Endothelial cell of umbilical vein (primary cell): ENCODE measurements at regions not wholly inside any gene's neighbourhood (a gene's known extent, or its start where the extent isn't known, plus 50 kb on each side); places are given as distances from the start of the nearest gene placed in this dataset.

Experiments
- BruUV-seq: library from RNA; stranded (reverse); fragments of 400-500 nt; replicated peaks from 2 replicates; lab custom pipeline; 2021; lab: Mats Ljungman, UMichigan
- CTCF ChIA-PET: fragments of 300-600, 350-600 bp; sonication (Branson Sonifier 250); formaldehyde crosslinking; loops from one replicate; lab custom pipeline; 2021; ENCODE audit warnings: antibody characterized with exemption, inconsistent platforms; lab: Charles Lee
- POLR2A ChIA-PET: fragments of 300-600, 350-600 bp; sonication (Branson Sonifier 250); formaldehyde crosslinking; loops from one replicate; lab custom pipeline; 2021; ENCODE audit warnings: antibody characterized with exemption, inconsistent platforms; lab: Charles Lee
- DNase-seq: peaks from one replicate; pipeline ENCODE4 v3.0.0-alpha.2; 2011; ENCODE audit warnings: low read depth, low spot score
- FAIRE-seq: peaks from 2 replicates; lab custom pipeline; 2011; peaks lifted over from hg19 to GRCh38; lab: Jason Lieb, UNC
- H2AFZ ChIP-seq: 2 replicates; pipeline ENCODE4 v1.6.0; 2012; ENCODE audit warnings: low read depth, low read length, control low read depth, inconsistent platforms
- H3K27ac ChIP-seq: 2 replicates; pipeline ENCODE4 v1.5.1; 2011; ENCODE audit warnings: low read depth, mild to moderate bottlenecking, control low read depth, low read length, moderate library complexity; ENCODE audit not compliant: insufficient read depth
- H3K27me3 ChIP-seq, 2 experiments: 2 replicates each; pipeline versions ENCODE4 v1.6.0 to v1.6.1; 2011; ENCODE audit warnings: low read length in 2 of 2, mixed read lengths in 1 of 2; ENCODE audit not compliant: control insufficient read depth in 2 of 2, insufficient read depth in 2 of 2
- H3K36me3 ChIP-seq, 2 experiments: 2 replicates in 1 of 2; 3 replicates in 1 of 2; pipeline ENCODE4 v1.5.1; 2011; ENCODE audit warnings: low read length in 2 of 2, mild to moderate bottlenecking in 1 of 2, moderate library complexity in 1 of 2; ENCODE audit not compliant: control insufficient read depth in 2 of 2, insufficient read depth in 2 of 2; ENCODE audit errors: extremely low read depth in 1 of 2
- H3K4me1 ChIP-seq: 3 replicates; pipeline ENCODE4 v1.5.1; 2011; ENCODE audit warnings: mild to moderate bottlenecking, low read length; ENCODE audit not compliant: control insufficient read depth, insufficient read depth; ENCODE audit errors: extremely low read depth
- H3K4me2 ChIP-seq: 2 replicates; pipeline ENCODE4 v1.6.1; 2011; ENCODE audit warnings: low read length, control low read depth, mixed read lengths; ENCODE audit not compliant: insufficient read depth
- H3K4me3 ChIP-seq, 3 experiments: fragments of 200-600 bp in 1 of 3; sonication (generic), shearing (Covaris generic) in 1 of 3; replicated peaks in 1 of 3; 2 replicates each; pipeline ENCODE4 v1.5.1; 2011 to 2016; ENCODE audit warnings: control low read depth in 3 of 3, low read length in 3 of 3, mild to moderate bottlenecking in 2 of 3, inconsistent platforms in 1 of 3, low read depth in 1 of 3, moderate library complexity in 1 of 3; ENCODE audit not compliant: insufficient read depth in 1 of 3
- H3K79me2 ChIP-seq: 2 replicates; pipeline ENCODE4 v1.6.0; 2012; ENCODE audit warnings: low read length, inconsistent platforms; ENCODE audit not compliant: control insufficient read depth, insufficient read depth
- H3K9ac ChIP-seq: replicated peaks from 2 replicates; pipeline ENCODE3; 2011; ENCODE audit warnings: low read length, control low read depth; ENCODE audit not compliant: insufficient read depth; ENCODE audit errors: extremely low read depth
- H3K9me1 ChIP-seq: replicated peaks from 3 replicates; pipeline ENCODE4 v1.6.0; 2011; ENCODE audit warnings: mild to moderate bottlenecking, low read length; ENCODE audit not compliant: control insufficient read depth, insufficient read depth; ENCODE audit errors: extremely low read depth
- H3K9me3 ChIP-seq: replicated peaks from 2 replicates; pipeline ENCODE4 v1.5.1; 2012; ENCODE audit warnings: low read length, inconsistent platforms; ENCODE audit not compliant: control insufficient read depth, insufficient read depth
- H4K20me1 ChIP-seq: replicated peaks from 2 replicates; pipeline ENCODE3; 2011; ENCODE audit warnings: mild to moderate bottlenecking, low read length; ENCODE audit not compliant: control insufficient read depth, insufficient read depth; ENCODE audit errors: extremely low read depth
- EZH2 ChIP-seq: IDR thresholded peaks from 2 replicates; pipeline ENCODE4 v1.6.1; 2012; ENCODE audit warnings: borderline replicate concordance, low read depth, mild to moderate bottlenecking, moderate library complexity, low read length, inconsistent platforms; ENCODE audit not compliant: severe bottlenecking
- FOS ChIP-seq: IDR thresholded peaks from 2 replicates; pipeline ENCODE4 v1.6.1; 2011; ENCODE audit warnings: mild to moderate bottlenecking, low read length, moderate library complexity, borderline replicate concordance; ENCODE audit not compliant: insufficient read depth
- GATA2 ChIP-seq: IDR thresholded peaks from 2 replicates; pipeline ENCODE4 v1.7.0; 2011; ENCODE audit warnings: low read depth, mild to moderate bottlenecking, moderate library complexity, mixed read lengths, low read length; ENCODE audit not compliant: insufficient read length, insufficient read depth
- JUN ChIP-seq: IDR thresholded peaks from 2 replicates; pipeline ENCODE4 v1.6.1; 2011; ENCODE audit warnings: borderline replicate concordance, low read depth; ENCODE audit not compliant: insufficient read length, insufficient read depth
- MYC ChIP-seq: IDR thresholded peaks from one replicate; pipeline ENCODE4 v1.6.1; 2011; ENCODE audit warnings: mild to moderate bottlenecking, low read depth, low read length
- POLR2A ChIP-seq: IDR thresholded peaks from 2 replicates; pipeline ENCODE4 v1.6.1; 2012; ENCODE audit warnings: low read depth, mild to moderate bottlenecking, control low read depth, low read length
- POLR2AphosphoS5 ChIP-seq: IDR thresholded peaks from 2 replicates; pipeline ENCODE4 v1.6.1; 2012; ENCODE audit warnings: low read depth, mild to moderate bottlenecking, control low read depth, low read length, moderate library complexity; ENCODE audit not compliant: insufficient read depth
- dilution Hi-C: fragments of 300-500 bp; cut with MboI; formaldehyde crosslinking; loops from one replicate; pipeline ENCODE4 v1.15.0; 2019; ENCODE audit warnings: low sequenced_read_pairs; ENCODE audit not compliant: extremely low pct_ligation_motif_present
- intact Hi-C: fragments of 100-400 bp; cut with micrococcal nuclease; formaldehyde crosslinking; loops from one replicate; pipeline ENCODE4 v1.10.0; 2022
- TF ChIP-seq, protein P1 (sequence below): IDR thresholded peaks from 2 replicates; pipeline ENCODE4 v1.6.1; 2011; ENCODE audit not compliant: insufficient read depth, insufficient read length
- TF ChIP-seq, protein P2 (sequence below), 2 donors: IDR thresholded peaks; 1 replicate in 1 of 2; 2 replicates in 1 of 2; pipeline ENCODE4 v1.5.1; 2011; ENCODE audit warnings: low read length in 2 of 2, mild to moderate bottlenecking in 2 of 2, moderate library complexity in 2 of 2, control low read depth in 1 of 2, inconsistent platforms in 1 of 2, low read depth in 1 of 2; ENCODE audit not compliant: insufficient read depth in 1 of 2; ENCODE audit errors: extremely low read depth in 1 of 2

DNA sequence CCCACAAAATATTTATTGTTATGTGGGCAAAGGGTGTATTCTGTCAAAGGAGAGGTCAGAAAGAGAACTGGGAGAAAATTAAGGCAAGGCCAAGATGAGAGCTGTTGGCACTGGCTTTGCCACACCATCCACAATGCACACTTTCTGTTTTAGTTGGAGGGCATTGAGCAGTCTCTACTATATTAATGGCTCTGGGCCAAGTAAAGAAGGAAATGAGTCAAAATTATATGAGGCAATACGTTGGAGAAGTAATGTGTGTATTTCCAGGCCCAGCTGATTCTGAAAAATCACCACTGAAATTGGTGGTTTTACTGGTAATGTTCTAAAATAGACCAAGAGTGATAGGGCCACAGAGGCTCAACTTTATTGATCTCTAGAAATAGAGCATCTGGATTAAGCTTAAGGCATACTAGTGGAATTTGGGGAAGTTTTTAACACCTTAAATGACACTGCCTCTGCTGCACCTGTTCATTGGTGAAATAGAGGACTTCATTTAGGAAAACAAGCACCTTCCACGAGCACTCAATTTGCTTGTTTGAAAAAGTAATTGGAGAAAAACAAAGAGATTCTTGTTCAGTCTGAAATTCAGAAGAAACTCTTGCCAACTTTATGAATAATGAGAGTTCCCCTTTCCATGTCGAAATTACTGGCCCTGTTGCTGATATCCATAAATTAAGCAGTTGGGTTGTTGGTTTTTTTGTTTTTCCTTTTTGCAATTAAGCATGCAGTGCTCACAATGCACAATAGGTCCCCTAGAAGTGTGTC is 424.9 kb downstream of the ADGRL2 start:
- H3K36me3 ChIP-seq = no peaks in the 10 kb centered on the region
- BruUV-seq = no TSS peak
- no peaks in the 10 kb centered on the region for H3K79me2 ChIP-seq
- ChIA-PET POLR2A (no interaction called here), CTCF (interaction anchor here (1.4 kb wide), 1 partner anchor 20 kb away, joined by 5 read pairs; no protein-coding TSS in a partner anchor)
- no peak overlapping the region for H3K27ac ChIP-seq
- H3K4me1 ChIP-seq = peaks cover 7% of the 10 kb centered on the region
- H3K4me3 ChIP-seq = no peak overlapping the region
- no peak overlapping the region for H3K9ac ChIP-seq
- H2AFZ ChIP-seq = no peak overlapping the region
- H3K4me2 ChIP-seq = peak overlapping the region; percentile 16
- H3K9me1 ChIP-seq = no peaks in the 10 kb centered on the region
- intact Hi-C loops = no loop called here
- peak; percentile 67 for FAIRE-seq
- peak; percentile 78 for DNase-seq
- dilution Hi-C loops = no loop called here
- no peaks in the 10 kb centered on the region for H3K9me3 ChIP-seq
- TF ChIP-seq FOS (peak; percentile 41), MYC (no peak), JUN (peak; percentile 65)
- TF ChIP-seq, protein P1, sequence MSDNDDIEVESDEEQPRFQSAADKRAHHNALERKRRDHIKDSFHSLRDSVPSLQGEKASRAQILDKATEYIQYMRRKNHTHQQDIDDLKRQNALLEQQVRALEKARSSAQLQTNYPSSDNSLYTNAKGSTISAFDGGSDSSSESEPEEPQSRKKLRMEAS = no peak
- H4K20me1 ChIP-seq = no peaks in the 10 kb centered on the region
- H3K27me3 ChIP-seq = no peaks in the 10 kb centered on the region

DNA sequence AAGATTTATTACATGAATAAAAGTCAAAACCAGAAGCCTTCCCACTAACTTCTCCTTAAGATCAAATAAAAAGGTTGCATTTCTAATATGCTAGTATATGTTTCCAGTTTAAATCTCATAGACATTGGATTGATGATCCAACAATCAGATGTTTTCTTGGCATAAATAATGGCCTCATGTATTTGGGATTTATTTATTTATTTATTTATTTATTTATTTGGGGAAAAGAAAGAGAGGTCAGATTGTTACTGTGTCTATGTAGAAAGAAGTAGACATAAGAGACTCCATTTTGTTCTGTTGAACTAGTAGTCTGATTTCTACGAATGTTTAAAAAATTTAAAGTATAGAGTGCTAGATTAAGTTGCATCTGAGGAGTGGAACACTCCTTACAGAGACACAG is 422.4 kb downstream of the ADGRL2 start:
- TF ChIP-seq FOS (no peak), EZH2 (no peak), MYC (no peak), POLR2A (no peak), GATA2 (no peak), JUN (no peak), POLR2AphosphoS5 (no peak)
- TF ChIP-seq, protein P2, sequence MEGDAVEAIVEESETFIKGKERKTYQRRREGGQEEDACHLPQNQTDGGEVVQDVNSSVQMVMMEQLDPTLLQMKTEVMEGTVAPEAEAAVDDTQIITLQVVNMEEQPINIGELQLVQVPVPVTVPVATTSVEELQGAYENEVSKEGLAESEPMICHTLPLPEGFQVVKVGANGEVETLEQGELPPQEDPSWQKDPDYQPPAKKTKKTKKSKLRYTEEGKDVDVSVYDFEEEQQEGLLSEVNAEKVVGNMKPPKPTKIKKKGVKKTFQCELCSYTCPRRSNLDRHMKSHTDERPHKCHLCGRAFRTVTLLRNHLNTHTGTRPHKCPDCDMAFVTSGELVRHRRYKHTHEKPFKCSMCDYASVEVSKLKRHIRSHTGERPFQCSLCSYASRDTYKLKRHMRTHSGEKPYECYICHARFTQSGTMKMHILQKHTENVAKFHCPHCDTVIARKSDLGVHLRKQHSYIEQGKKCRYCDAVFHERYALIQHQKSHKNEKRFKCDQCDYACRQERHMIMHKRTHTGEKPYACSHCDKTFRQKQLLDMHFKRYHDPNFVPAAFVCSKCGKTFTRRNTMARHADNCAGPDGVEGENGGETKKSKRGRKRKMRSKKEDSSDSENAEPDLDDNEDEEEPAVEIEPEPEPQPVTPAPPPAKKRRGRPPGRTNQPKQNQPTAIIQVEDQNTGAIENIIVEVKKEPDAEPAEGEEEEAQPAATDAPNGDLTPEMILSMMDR (IDR thresholded peaks at IDR 0.05; ENCODE audit: extremely low read depth in 1 of 2, insufficient read depth in 1 of 2, low read depth in 1 of 2, low read length in 2 of 2) = no peak
- TF ChIP-seq, protein P1 = no peak
- no peaks in the 10 kb centered on the region for H3K79me2 ChIP-seq
- H2AFZ ChIP-seq = no peak overlapping the region
- BruUV-seq = no TSS peak
- peaks cover 7% of the 10 kb centered on the region for H3K4me1 ChIP-seq
- no peaks in the 10 kb centered on the region for H3K9me1 ChIP-seq
- no peaks in the 10 kb centered on the region for H3K36me3 ChIP-seq
- no peaks in the 10 kb centered on the region for H3K27me3 ChIP-seq
- no peaks in the 10 kb centered on the region for H3K9me3 ChIP-seq
- no peak for FAIRE-seq
- no peak overlapping the region for H3K9ac ChIP-seq
- ChIA-PET CTCF (no interaction called here), POLR2A (no interaction called here)
- no peaks in the 10 kb centered on the region for H4K20me1 ChIP-seq
- dilution Hi-C loops = no loop called here
- no peak for DNase-seq
- no peak overlapping the region for H3K4me2 ChIP-seq
- intact Hi-C loops = no loop called here
- H3K4me3 ChIP-seq = no peak overlapping the region
- H3K27ac ChIP-seq = no peak overlapping the region
